ENCODE measurements at regions not wholly inside any gene's neighbourhood (a gene's known extent, or its start where the extent isn't known, plus 50 kb on each side); places are given as distances from the start of the nearest gene placed in this dataset.

GRCh38 chr12:114254998-114255397, 150.9 kb downstream of the TBX5 start:
- no peak for DNase-seq (ENCODE audit: extremely low read depth, low read depth)

DNA sequence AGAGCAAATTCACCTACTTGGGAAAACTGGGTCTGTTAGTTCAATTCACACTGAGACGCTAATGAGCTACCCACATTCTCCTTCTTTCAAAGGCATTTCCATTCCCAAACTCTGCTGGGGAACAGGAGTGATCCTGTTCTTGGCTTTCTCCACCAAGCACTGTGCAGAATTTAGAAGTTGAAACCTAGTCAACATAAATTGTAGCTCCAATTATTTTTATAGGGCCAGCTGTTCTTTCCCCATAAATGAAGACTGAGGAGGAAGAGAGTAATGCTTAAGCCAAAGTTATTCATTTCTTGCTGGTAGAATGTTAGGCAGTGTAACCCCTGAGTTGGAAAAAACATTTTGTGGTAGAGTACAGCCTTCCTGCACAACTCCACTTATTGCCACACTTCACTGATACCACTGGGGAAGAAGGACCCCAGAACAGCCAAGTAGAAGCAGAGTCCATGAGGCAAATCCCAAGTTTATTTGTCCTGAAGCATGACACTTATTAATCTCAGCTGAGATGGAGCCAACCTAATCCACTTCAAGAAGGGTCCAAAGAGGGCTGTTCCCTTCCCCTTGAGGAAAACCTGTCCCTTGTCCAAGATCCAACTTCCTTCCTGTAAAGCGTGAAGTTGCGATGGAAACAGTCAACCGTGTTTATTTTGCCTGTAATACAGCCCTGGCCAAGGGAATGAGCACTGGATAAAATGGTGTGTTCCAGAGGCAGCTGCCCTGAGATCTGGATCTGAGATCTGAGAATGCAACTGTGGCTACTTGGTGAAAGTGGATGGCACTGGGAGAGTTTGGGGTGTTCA, 151.8 kb downstream of the TBX5 start:
- DNase-seq (ENCODE audit: extremely low read depth, low read depth), result no peak

DNA sequence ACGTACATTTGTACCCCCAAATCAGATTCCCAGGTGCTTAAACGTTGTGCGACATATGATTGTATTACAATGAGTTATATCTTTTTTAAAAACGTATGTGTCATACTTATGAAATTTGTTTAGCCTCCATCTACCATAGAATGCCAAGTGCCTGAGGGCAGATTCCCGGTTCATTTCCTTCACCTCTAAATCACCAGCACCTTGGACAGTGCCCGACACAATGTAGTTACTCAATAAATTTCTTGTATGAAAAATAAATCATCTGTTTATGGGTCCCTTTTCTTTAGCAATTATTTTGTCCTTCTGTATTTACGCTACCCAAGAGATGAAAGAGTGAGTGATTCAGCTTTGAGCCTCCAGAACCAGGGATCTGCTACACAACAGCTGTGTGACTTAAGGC, 157.4 kb downstream of the TBX5 start:
- no peak for DNase-seq (ENCODE audit: extremely low read depth, low read depth)

- DNase-seq (ENCODE audit: extremely low read depth, low read depth), result no peak
Observed at GRCh38 chr12:114245555-114245954, 160.4 kb downstream of the TBX5 start.

DNA sequence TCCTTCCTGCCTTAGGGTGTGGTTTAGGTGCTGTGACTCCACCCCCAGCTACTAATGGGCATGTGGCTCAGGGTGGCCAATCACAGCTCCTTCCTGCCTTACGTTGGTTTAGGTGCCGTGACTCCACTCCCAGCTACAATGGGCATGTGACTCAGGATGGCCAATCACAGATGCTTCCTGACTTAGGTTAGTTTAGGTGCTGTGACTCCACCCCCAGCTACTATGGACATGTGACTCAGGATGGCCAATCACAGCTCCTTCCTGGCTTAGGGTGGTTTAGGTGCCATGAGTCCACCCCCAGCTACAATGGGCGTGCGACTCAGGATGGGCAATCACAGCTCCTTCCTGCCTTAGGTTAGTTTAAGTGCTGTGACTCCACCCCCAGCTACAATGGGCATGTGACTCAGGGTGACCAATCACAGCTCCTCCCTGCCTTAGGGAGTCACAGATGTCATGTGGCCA, 163.9 kb downstream of the TBX5 start:
- no peak for DNase-seq (ENCODE audit: extremely low read depth, low read depth)

DNA sequence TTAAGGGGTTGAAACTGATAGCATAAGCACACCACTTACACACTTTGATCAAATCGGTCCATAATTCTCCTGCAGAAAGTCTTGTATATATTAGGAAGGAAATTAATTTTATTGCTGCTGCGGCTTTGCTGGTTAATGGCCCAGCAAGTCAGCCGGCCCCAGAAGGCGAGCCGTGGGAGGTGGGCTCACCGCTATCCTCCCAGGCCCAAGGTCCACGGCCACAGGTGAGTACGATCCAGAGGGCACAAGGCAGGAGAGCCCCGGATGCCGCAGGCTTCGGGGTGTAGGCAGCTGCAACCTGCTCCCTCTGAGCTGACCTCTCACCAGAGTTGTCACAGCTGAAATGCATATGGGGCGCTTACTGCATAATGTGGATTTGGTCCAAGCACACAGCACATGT, 165.7 kb downstream of the TBX5 start:
- DNase-seq (ENCODE audit: extremely low read depth, low read depth), result no peak

- no peak for DNase-seq (ENCODE audit: extremely low read depth, low read depth)
Observed at GRCh38 chr12:114238808-114239207, 167.1 kb downstream of the TBX5 start.

GRCh38 chr12:114237230-114237629, 168.7 kb downstream of the TBX5 start:
- no peak for DNase-seq (ENCODE audit: extremely low read depth, low read depth)

DNA sequence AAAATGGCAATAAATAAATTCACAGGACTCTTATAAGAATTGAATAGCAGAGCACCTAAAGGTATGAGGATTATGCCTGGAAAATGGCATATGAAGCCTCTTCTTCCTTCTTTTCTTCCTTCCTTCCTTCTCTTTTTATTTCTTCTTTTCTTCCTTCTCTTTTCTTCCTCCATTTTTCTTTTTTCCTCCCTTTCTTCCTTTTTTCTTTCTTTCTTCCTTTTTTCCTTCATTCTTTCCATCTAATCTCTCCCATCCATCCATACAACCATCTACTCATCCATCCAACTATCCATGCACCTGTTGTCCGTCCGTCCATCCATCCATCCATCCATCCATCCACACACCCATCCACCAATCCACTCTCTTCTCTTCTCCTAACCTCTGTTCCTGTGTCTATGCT, 173.8 kb downstream of the TBX5 start:
- DNase-seq (ENCODE audit: extremely low read depth, low read depth), result no peak

DNA sequence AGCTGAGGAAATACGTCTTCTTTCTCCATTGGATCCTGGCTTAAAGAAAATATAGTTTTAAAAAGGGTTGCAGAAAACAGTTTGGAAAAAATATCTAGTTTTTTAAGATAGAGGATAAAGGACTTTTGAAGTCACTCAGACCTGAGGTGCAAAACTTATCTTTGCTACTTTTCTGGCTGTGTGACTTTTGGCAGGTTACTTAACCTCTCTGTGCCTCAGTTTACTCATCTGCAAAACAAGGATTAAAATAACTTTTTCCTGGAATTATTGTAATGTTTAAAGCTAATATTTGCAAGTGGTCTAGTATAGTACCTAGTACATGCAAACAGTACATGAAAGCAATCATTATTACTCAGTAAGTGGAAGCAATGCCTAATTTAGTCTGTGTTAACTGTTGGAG, 176.8 kb downstream of the TBX5 start:
- DNase-seq (ENCODE audit: extremely low read depth, low read depth), result no peak

DNA sequence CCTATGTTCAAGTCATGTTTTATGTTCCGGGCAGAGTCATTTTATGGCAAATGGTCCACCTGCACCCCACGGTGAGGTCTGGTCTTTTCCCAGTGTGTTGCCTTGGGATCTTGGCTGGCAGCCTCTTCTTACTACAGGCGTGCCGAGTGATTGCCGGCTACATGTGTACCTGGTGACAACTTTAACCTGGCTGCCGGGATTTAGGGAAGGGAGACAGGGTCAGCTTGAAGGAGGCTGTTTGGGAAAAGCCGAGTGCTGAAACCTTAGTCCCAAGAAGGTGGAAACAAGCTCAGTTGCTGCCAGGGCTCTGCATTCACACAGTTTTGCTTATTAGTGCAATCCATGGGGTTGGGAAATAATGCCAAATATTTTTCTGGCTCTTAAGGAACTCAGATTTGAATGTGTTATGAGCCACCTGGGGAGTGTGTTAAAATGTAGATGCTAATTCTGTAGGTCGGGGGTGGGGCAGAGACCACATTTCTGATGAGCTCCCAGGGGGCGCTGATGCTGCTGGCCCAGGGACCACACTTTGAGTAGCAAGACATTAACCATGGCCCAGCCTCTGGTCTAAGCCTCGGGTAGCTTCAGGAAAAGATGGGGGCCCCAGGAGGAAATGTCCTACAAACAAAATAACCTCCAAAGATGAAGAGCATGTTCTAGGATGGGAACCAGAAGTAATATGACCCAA, 179.6 kb downstream of the TBX5 start:
- DNase-seq (ENCODE audit: extremely low read depth, low read depth), result no peak

DNA sequence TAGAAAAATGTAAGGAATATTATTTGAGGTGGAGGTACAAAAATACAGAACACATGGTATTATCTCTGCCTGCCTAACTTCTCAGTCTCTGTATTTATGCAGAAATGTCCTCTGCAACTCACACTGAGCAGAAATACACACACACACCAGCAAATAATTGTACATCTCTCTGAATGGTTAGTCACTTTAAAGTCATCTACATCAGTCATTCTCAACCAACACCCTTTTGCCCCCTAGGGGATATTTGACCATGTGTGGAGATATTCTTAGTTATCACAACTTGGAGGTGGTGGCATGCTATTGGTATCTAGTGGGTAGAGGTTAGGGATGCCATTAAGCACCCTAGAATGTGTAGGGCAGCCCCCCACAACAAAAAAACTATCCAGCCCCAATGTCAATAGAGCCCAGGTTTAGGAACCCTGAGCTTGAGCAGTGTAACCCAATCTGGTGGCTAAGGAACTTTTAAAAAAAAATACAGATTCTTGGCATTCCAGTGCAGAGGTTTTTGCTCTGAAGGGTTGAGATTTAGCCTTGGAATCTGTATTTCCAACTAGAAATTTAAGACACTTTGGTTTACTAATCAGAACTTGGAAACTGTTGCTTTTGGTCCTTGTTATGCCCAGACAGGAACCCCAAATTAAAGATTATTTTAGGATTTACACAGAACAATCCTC, 183.8 kb downstream of the TBX5 start:
- no peak for DNase-seq (ENCODE audit: extremely low read depth, low read depth)

DNA sequence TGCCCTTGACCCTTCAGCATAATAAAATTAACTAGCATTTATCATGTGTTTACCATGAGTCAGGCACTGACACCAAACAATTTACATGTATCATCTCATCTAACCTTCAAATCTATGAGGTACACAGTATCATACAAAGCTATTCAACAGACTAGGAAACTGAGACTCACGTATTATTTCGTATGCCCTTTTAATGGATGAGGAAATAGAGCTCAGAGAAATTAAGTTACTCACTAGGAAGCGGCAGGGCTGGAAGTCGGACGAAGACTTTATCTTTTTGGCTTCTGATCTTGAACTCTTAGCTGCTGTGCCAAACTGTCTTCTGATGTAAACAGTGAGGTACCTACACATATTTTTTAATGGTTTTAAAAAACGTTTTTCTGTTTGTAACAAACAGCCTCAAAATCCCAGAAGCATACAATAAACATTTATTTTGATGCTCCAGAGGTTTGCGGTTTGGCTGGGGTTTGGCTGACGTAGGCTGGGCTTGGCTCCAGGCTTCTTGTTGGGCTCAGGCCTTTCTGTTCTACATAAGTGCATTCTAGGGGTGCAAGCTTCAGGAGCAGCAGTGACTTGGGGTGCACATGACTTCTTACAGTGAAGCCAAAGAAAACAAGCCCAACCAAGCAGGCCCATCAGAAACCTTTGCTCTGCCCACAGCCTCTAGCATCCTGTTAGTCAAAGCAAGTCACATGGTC, 184.7 kb downstream of the TBX5 start:
- no peak for DNase-seq (ENCODE audit: extremely low read depth, low read depth)

GRCh38 chr12:114220311-114220710, 185.6 kb downstream of the TBX5 start:
- DNase-seq (ENCODE audit: extremely low read depth, low read depth), result no peak

DNA sequence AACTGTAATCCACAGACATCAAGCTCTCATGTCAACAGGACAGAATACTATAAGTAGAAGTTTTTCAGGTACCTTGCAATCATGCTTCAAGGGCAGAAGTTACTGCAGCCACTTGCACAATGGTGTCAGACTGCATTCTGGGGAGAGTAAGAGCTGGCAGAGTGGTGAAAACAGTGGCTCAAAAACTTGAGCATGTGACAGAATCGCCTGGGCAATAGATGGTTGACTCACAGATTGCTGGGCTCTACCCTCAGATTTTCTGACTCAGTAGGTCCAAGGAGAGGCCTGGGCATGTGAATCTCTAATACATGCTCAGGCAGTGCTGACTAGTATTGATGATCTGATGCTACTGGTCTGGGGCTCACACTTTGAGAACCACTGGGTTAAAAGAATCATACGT, 187.8 kb downstream of the TBX5 start:
- no peak for DNase-seq (ENCODE audit: extremely low read depth, low read depth)

GRCh38 chr12:114215746-114216145, 190.2 kb downstream of the TBX5 start:
- no peak for DNase-seq (ENCODE audit: extremely low read depth, low read depth)

DNA sequence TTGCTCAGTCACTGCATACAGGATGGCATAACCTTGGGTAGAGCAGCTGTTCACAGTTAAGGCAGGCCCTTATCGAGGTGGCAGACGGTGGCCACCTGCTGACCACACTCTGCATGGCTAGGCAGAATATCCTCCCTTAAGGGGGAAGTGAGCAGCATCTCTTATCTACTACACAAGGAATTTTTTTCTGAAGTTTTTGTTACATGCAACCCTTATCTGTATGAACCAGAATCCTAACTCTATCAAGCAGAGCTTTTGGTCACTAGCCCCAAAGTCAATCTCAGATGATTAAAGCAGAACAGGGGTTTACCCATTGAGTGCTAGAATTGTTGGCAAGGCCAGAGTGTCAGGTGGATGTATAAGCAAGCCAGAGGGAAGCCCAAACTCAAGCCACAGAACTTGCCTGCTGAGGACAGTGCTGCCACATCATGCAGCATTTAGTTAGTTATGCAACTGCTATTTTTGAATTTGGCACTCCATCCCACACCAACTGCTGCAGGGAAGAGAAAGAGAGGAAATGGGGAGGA, 192.8 kb downstream of the TBX5 start:
- DNase-seq (ENCODE audit: extremely low read depth, low read depth), result no peak

- DNase-seq (ENCODE audit: extremely low read depth, low read depth), result no peak
Observed at GRCh38 chr12:114209861-114210260, 196.1 kb downstream of the TBX5 start.

DNA sequence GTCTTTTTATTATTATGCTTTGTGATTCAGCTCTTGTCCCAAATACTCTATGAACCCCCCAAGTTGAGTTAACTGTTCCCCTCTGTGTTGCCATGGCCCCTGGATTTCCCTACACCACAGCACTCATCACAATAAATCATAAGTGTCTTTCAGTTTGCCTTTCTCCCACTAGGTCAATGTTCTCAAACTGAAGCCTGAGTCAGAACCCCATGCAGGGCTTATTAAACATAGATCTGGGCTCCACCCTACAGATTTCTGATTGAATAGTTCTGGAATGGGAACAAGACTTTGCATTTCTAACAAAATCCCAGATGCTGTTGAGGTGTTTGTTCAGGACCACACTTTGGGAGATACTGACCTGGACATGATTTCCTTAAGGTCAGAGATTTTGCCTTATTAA, 199.4 kb downstream of the TBX5 start:
- no peak for DNase-seq (ENCODE audit: extremely low read depth, low read depth)

GRCh38 chr12:114201794-114202193, 204.2 kb downstream of the TBX5 start:
- DNase-seq (ENCODE audit: extremely low read depth, low read depth), result no peak

GRCh38 chr12:114194956-114195355, 211.0 kb downstream of the TBX5 start:
- DNase-seq (ENCODE audit: extremely low read depth, low read depth), result no peak

Data from NCI-H460 (cell line).